ENCODE measurements at regions not wholly inside any gene's neighbourhood (a gene's known extent, or its start where the extent isn't known, plus 50 kb on each side); places are given as distances from the start of the nearest gene placed in this dataset.

- H3K27ac Mint-ChIP-seq = no peak overlapping the region
Observed at GRCh38 chr12:11549119-11549518, 100.4 kb upstream of the ETV6 start.

GRCh38 chr12:11553871-11554533 is 95.5 kb upstream of the ETV6 start:
- ATAC-seq = peak; percentile 79
- Mint-ChIP-seq H3K9me3 (no peaks in the 10 kb centered on the region), H3K27me3 (peaks cover 17% of the 10 kb centered on the region), H3K27ac (no peak overlapping the region), H3K36me3 (no peaks in the 10 kb centered on the region), H3K4me1 (peaks cover 7% of the 10 kb centered on the region), H3K4me3 (no peak overlapping the region)

More at GRCh38 chr12:11549119-11549518, 100.4 kb upstream of the ETV6 start:
- no peaks in the 10 kb centered on the region for H3K36me3 Mint-ChIP-seq
- no peak for ATAC-seq
- H3K9me3 Mint-ChIP-seq = no peaks in the 10 kb centered on the region
- H3K4me3 Mint-ChIP-seq = no peak overlapping the region
- H3K27me3 Mint-ChIP-seq = peaks cover 17% of the 10 kb centered on the region
- H3K4me1 Mint-ChIP-seq = peaks cover 18% of the 10 kb centered on the region

DNA sequence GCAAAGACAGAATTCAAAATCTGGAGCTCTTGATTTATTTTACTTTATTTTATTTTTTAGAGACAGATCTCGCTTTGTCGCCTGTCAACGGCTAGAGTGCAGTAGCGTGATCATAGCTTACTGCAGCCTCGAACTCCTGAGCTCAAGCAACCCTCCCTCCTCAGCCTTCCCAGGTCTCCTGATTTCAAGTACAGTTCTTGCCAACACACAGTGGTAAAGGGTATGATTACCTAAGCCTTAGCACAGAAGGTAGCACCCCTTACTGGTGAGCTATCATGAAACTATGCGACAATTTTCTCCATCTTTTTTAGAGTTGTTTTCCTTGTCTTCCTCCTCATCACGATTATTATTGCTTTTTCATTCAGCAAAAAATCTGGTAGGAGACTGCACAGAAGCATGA is 94.3 kb upstream of the ETV6 start:
- Mint-ChIP-seq H3K36me3 (no peaks in the 10 kb centered on the region), H3K9me3 (no peaks in the 10 kb centered on the region), H3K27me3 (peaks cover 16% of the 10 kb centered on the region), H3K4me1 (peaks cover 7% of the 10 kb centered on the region), H3K4me3 (no peak overlapping the region), H3K27ac (no peak overlapping the region)
- ATAC-seq = no peak

DNA sequence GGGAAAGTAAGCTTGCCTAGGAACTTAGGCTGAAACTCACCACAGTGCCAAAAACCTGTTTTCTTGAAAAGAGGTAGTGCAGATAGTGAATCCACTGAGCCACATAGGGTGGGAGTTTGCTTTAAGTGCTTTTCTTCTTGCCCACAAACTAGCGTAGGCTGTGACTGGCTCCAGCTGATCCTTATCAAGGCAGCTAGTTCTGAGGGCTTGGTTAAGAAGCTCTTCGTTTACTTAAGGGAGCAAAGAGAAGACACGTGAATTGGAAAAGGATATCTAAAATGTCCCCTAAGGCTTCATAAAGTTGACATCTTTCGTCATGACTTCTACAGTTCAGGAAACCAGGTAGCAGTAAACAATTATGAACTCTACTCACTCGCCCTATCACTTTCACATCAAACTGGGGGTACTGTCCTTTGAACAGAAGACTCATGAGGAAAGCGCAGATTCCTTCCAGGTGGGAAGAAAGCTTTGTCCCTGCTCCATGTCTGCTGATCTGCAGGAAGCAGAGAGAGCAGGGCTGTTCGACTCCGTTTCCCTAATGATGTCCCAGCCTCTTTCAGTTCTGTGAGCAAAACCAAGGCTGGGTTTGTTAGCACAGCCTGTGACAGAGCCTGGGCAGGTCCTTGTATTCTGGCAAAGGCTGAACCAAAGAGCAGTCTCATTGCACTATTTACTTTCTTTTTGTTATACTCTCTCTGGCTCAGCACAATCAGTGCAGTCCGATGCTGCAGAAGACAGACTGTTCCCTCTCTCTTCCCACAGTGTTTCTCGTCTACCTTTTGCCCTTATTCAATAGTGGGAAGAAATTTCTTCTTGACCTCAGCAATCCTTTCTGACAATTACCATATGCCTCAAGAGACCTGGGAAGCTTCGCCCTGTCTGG is 93.5 kb upstream of the ETV6 start:
- Mint-ChIP-seq H3K27me3 (peaks cover 8% of the 10 kb centered on the region), H3K27ac (no peak overlapping the region), H3K4me1 (peaks cover 7% of the 10 kb centered on the region), H3K36me3 (no peaks in the 10 kb centered on the region), H3K4me3 (no peak overlapping the region), H3K9me3 (no peaks in the 10 kb centered on the region)
- ATAC-seq = no peak

- peaks cover 8% of the 10 kb centered on the region for H3K27me3 Mint-ChIP-seq
- no peak overlapping the region for H3K27ac Mint-ChIP-seq
- no peak for ATAC-seq
- no peak overlapping the region for H3K4me3 Mint-ChIP-seq
- H3K9me3 Mint-ChIP-seq = no peaks in the 10 kb centered on the region
- peaks cover 7% of the 10 kb centered on the region for H3K4me1 Mint-ChIP-seq
- H3K36me3 Mint-ChIP-seq = no peaks in the 10 kb centered on the region
Observed at GRCh38 chr12:11556682-11557081, 92.8 kb upstream of the ETV6 start.

- H3K9me3 Mint-ChIP-seq = no peaks in the 10 kb centered on the region
- H3K27ac Mint-ChIP-seq = no peak overlapping the region
- no peaks in the 10 kb centered on the region for H3K4me1 Mint-ChIP-seq
- no peaks in the 10 kb centered on the region for H3K36me3 Mint-ChIP-seq
- H3K4me3 Mint-ChIP-seq = no peak overlapping the region
- H3K27me3 Mint-ChIP-seq = no peaks in the 10 kb centered on the region
- ATAC-seq = no peak
Observed at GRCh38 chr12:11559626-11560340, 89.7 kb upstream of the ETV6 start.

GRCh38 chr12:11561411-11561810 is 88.1 kb upstream of the ETV6 start:
- Mint-ChIP-seq H3K27ac (no peak overlapping the region), H3K4me1 (no peaks in the 10 kb centered on the region)

DNA sequence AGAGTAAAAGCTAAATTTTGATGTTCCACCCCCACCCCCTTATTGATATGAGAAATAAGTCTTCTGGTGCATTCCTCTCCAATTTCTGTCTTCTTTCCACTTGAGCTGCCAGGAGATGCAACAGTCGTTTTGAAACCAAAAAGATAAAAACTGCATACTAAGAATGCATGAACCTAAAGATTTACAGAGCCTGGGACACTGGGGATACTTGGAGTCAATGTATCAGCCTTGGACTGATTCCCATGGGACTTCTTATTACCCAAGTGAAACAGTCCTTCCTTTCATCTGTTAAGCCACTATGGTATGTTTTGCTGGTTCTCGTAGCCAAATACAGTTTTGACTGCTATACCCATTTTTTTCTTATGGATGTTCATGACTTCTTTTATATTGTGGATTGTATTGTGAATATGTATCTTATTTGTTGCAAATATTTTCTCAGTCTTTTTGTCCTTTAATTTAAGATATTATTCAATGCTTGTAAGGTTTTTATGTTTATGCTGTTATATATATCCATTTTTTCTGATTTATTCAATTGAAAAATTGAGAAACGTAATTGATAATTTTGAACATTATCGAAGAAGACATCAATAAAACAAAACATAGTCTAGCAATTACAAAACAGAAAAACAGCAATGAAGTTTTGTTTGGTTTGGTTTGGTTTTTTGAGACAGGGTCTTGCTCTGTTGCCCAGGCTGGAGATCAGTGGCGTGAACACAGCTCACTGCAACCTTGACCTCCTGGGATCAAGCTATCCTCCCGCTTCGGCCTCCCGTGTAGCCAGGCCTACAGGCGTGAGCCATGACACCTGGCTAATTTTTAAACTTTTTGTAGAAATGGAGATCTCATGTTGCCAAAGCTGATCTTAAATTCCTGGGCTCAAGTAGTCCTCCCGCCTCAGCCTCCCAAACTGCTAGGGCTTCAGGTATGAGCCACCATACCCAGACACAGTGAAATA is 85.4 kb upstream of the ETV6 start:
- Mint-ChIP-seq H3K4me3 (no peak overlapping the region), H3K9me3 (peaks cover 3% of the 10 kb centered on the region), H3K4me1 (peaks cover 21% of the 10 kb centered on the region), H3K27me3 (peaks cover 12% of the 10 kb centered on the region), H3K27ac (no peak overlapping the region), H3K36me3 (no peaks in the 10 kb centered on the region)
- ATAC-seq = no peak

More at GRCh38 chr12:11561411-11561810, 88.1 kb upstream of the ETV6 start:
- H3K9me3 Mint-ChIP-seq = no peaks in the 10 kb centered on the region
- no peak for ATAC-seq
- no peak overlapping the region for H3K4me3 Mint-ChIP-seq
- H3K27me3 Mint-ChIP-seq = no peaks in the 10 kb centered on the region
- no peaks in the 10 kb centered on the region for H3K36me3 Mint-ChIP-seq

DNA sequence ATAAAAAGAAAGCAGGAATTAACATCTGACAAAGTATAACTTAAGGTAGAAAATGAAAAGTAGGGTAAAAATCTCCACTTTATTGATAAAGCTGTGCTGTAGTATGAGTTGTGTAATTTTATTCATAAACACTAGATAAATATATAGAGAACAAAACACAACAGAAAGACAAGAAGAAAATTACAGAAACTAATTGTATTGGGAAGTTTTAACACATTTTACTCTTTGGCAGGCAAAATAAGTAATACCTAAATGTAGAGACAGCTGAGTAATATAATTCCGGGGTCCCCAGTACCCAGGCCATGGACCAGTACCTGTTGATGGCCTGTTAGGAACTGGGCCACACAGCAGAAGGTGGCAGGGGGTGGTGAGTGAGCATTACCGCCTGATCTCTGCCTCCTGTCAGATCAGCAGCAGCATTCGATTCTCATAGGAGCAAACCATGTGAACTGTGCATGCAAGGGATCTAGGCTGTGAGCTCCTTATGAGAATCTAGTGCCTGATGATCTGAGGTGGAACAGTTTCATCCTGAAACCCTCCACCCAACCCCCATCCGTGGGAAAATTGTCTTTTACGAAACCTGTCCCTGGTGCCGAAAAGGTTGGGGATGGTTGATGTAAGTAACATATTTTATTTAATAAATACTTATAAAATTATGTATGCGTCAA is 84.4 kb upstream of the ETV6 start:
- Mint-ChIP-seq H3K4me3 (no peak overlapping the region), H3K4me1 (peaks cover 30% of the 10 kb centered on the region), H3K27me3 (peaks cover 22% of the 10 kb centered on the region), H3K27ac (no peak overlapping the region), H3K36me3 (no peaks in the 10 kb centered on the region), H3K9me3 (peaks cover 3% of the 10 kb centered on the region)
- ATAC-seq = no peak

DNA sequence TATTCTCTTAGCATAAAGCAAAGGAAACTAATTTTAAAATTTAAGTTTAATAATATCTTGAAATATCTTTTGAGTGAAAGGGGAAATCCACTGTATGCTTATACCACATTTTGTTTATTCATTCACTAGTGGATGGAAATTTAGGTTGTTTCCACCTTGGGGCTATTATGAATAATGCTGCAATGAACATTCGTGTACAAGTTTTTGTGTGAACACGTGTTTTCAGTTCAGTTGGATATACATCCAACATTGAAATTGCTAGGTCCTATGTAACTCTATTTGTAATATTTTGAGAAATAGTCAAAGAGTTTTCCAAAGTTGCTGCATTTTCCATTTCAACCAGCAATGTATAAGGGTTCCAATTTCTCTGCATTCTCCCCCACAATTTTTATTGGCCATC is 83.7 kb upstream of the ETV6 start:
- peaks cover 30% of the 10 kb centered on the region for H3K4me1 Mint-ChIP-seq
- peaks cover 28% of the 10 kb centered on the region for H3K27me3 Mint-ChIP-seq
- H3K27ac Mint-ChIP-seq = no peak overlapping the region
- no peaks in the 10 kb centered on the region for H3K36me3 Mint-ChIP-seq
- no peak for ATAC-seq
- peaks cover 3% of the 10 kb centered on the region for H3K9me3 Mint-ChIP-seq
- no peak overlapping the region for H3K4me3 Mint-ChIP-seq

GRCh38 chr12:11568155-11568761 is 81.2 kb upstream of the ETV6 start:
- Mint-ChIP-seq H3K4me3 (no peak overlapping the region), H3K27me3 (peaks cover 42% of the 10 kb centered on the region), H3K36me3 (no peaks in the 10 kb centered on the region), H3K27ac (peak overlapping the region; percentile 71), H3K4me1 (peaks cover 30% of the 10 kb centered on the region), H3K9me3 (peaks cover 3% of the 10 kb centered on the region)
- peak; percentile 56 for ATAC-seq

- peaks cover 30% of the 10 kb centered on the region for H3K4me1 Mint-ChIP-seq
- peak overlapping the region; percentile 71 for H3K27ac Mint-ChIP-seq
- no peak overlapping the region for H3K4me3 Mint-ChIP-seq
- peak; percentile 90 for ATAC-seq
- peaks cover 45% of the 10 kb centered on the region for H3K27me3 Mint-ChIP-seq
- H3K36me3 Mint-ChIP-seq = peaks cover 1% of the 10 kb centered on the region
- peaks cover 3% of the 10 kb centered on the region for H3K9me3 Mint-ChIP-seq
Observed at GRCh38 chr12:11568762-11569478, 80.6 kb upstream of the ETV6 start.

- H3K4me3 Mint-ChIP-seq = no peak overlapping the region
- no peak for ATAC-seq
- no peak overlapping the region for H3K27ac Mint-ChIP-seq
- H3K27me3 Mint-ChIP-seq = peaks cover 50% of the 10 kb centered on the region
- H3K9me3 Mint-ChIP-seq = peaks cover 3% of the 10 kb centered on the region
- peaks cover 5% of the 10 kb centered on the region for H3K36me3 Mint-ChIP-seq
- H3K4me1 Mint-ChIP-seq = peaks cover 30% of the 10 kb centered on the region
Observed at GRCh38 chr12:11569716-11570115, 79.8 kb upstream of the ETV6 start.

Measured in stimulated activated memory B cell treated with anti-CD40 and anti-IgM and Interleukin-4, amounts not matched to agents 10 μg/mL and 1 μg/mL and 100 μg/mL, for 72 hours (primary cell).